HepG2 (cell line): ENCODE measurements at regions not wholly inside any gene's neighbourhood (a gene's known extent, or its start where the extent isn't known, plus 50 kb on each side); places are given as distances from the start of the nearest gene placed in this dataset.

Source experiments
- ATAC-seq: fragments of 200-7000 bp; cut with Tn5 transposase; 3 replicates; pipeline ENCODE4 v1.9.1; 2020; ENCODE audit warnings: mild to moderate bottlenecking, moderate library complexity
- BruUV-seq: library from RNA; stranded (reverse); fragments of 400-500 nt; replicated peaks from 2 replicates; lab custom pipeline; 2021; lab: Mats Ljungman, UMichigan
- CTCF ChIA-PET: fragments of 300-600 bp; formaldehyde crosslinking; extraction: SDS; loops from one replicate; lab custom pipeline; 2021; ENCODE audit warnings: low total read pairs, inconsistent platforms, low intra/inter-chr PET ratio; lab: Yijun Ruan, JAX
- POLR2A ChIA-PET: fragments of 350-600 bp; sonication (Branson Sonifier 250); formaldehyde crosslinking; loops from one replicate; lab custom pipeline; 2020; ENCODE audit warnings: antibody characterized with exemption, inconsistent platforms; lab: Yijun Ruan, JAX
- DNase-seq: peaks from one replicate; pipeline ENCODE4 v3.0.0-alpha.2; 2015; ENCODE audit warnings: low spot score
- FAIRE-seq: peaks from 3 replicates; lab custom pipeline; 2011; peaks lifted over from hg19 to GRCh38; lab: Jason Lieb, UNC
- H2AFZ ChIP-seq: one replicate; pipeline ENCODE4 v1.6.1; 2011; ENCODE audit warnings: low read length, inconsistent platforms
- H3K27ac ChIP-seq: fragments of 300-600 bp; 3 replicates; pipeline ENCODE4 v1.8.0; 2011; ENCODE audit warnings: mixed run types, mild to moderate bottlenecking, mixed read lengths, low read length, inconsistent platforms; ENCODE audit not compliant: insufficient read depth; ENCODE audit errors: extremely low read length
- H3K27me3 ChIP-seq, 2 experiments: fragments of 200-600 bp in 1 of 2; 2 replicates in 1 of 2; 3 replicates in 1 of 2; pipeline versions ENCODE4 v1.6.0 to v1.8.0; 2011; ENCODE audit warnings: low read length in 2 of 2, mild to moderate bottlenecking in 2 of 2, moderate library complexity in 2 of 2, inconsistent platforms in 1 of 2; ENCODE audit not compliant: insufficient read depth in 2 of 2, control insufficient read depth in 1 of 2
- H3K36me3 ChIP-seq, 2 experiments: fragments of 200-600 bp in 1 of 2; replicated peaks in 1 of 2; 2 replicates in 1 of 2; 3 replicates in 1 of 2; pipeline versions ENCODE4 v1.5.1 to v1.8.0; 2011; ENCODE audit warnings: low read length in 2 of 2, inconsistent platforms in 1 of 2; ENCODE audit not compliant: insufficient read depth in 2 of 2, control insufficient read depth in 1 of 2
- H3K4me1 ChIP-seq: 2 replicates; pipeline ENCODE4 v1.5.1; 2012; ENCODE audit warnings: low read length, inconsistent platforms; ENCODE audit not compliant: insufficient read depth
- H3K4me2 ChIP-seq: 2 replicates; pipeline ENCODE4 v1.6.0; 2011; ENCODE audit warnings: low read depth, low read length, inconsistent platforms
- H3K4me3 ChIP-seq, 3 experiments: fragments of 200-600 bp in 1 of 3; sonication (generic), shearing (Covaris generic) in 1 of 3; replicated peaks in 1 of 3; 2 replicates each; pipeline ENCODE4 v1.5.1; 2011 to 2016; ENCODE audit warnings: low read length in 3 of 3, inconsistent platforms in 2 of 3, low read depth in 2 of 3, mild to moderate bottlenecking in 2 of 3, control low read depth in 1 of 3, mixed read lengths in 1 of 3; ENCODE audit not compliant: insufficient read depth in 1 of 3
- H3K79me2 ChIP-seq: one replicate; pipeline ENCODE4 v1.6.1; 2011; ENCODE audit warnings: low read length, inconsistent platforms; ENCODE audit not compliant: insufficient read depth
- H3K9ac ChIP-seq: 2 replicates; pipeline ENCODE4 v1.6.0; 2011; ENCODE audit warnings: mild to moderate bottlenecking, low read depth, low read length, inconsistent platforms; ENCODE audit not compliant: insufficient read depth
- H3K9me3 ChIP-seq: 2 replicates; pipeline ENCODE4 v1.5.1; 2012; ENCODE audit warnings: mild to moderate bottlenecking, low read length
- H4K20me1 ChIP-seq: 2 replicates; pipeline ENCODE4 v1.6.0; 2011; ENCODE audit warnings: inconsistent platforms, mild to moderate bottlenecking, low read length, moderate library complexity; ENCODE audit not compliant: insufficient read depth
- ONECUT2 ChIP-seq: sonication (generic); formaldehyde crosslinking; IDR thresholded peaks from 2 replicates; pipeline ENCODE4 v1.4.0; 2020; ENCODE audit warnings: missing genetic modification reagents
- SIN3A ChIP-seq: IDR thresholded peaks from 2 replicates; pipeline ENCODE4 v1.6.1; 2011; ENCODE audit warnings: low read depth, mild to moderate bottlenecking, control low read depth, low read length, borderline replicate concordance
- TCF7 ChIP-seq: sonication (generic); IDR thresholded peaks from 2 replicates; pipeline ENCODE4 v1.6.1; 2016; ENCODE audit warnings: antibody characterized with exemption, low read depth
- TP53 ChIP-seq: sonication (generic); formaldehyde crosslinking; conservative IDR thresholded peaks from 2 replicates; pipeline ENCODE4 v1.4.0; 2020; ENCODE audit warnings: missing genetic modification reagents
- ZFP82 ChIP-seq: sonication (generic); formaldehyde crosslinking; IDR thresholded peaks from 2 replicates; pipeline ENCODE4 v1.5.1; 2020; ENCODE audit warnings: mild to moderate bottlenecking, missing genetic modification reagents, borderline replicate concordance
- WGBS: methylation state at CpG from one replicate; pipeline ENCODE4 v1.1.6; 2017; ENCODE audit warnings: low lambda C conversion rate; 5-methylcytosine and 5-hydroxymethylcytosine counted together
- in situ Hi-C: cut with HindIII; loops from 2 replicates; pipeline ENCODE4 v1.10.0; 2017; ENCODE audit warnings: low pct_unique_long_range_greater_than_20kb; ENCODE audit not compliant: extremely low pct_ligation_motif_present
- intact Hi-C: fragments of 100-400 bp; cut with micrococcal nuclease; formaldehyde crosslinking; loops from one replicate; pipeline ENCODE4 v1.10.0; 2022; ENCODE audit not compliant: unreplicated experiment
- TF ChIP-seq, protein P1 (sequence below): sonication (generic); formaldehyde crosslinking; IDR thresholded peaks from 2 replicates; pipeline ENCODE4 v1.4.0; 2020; ENCODE audit warnings: missing genetic modification reagents
- TF ChIP-seq, protein P2 (sequence below): sonication (generic); formaldehyde crosslinking; conservative IDR thresholded peaks from 2 replicates; pipeline ENCODE4 v1.4.0; 2020; ENCODE audit warnings: mild to moderate bottlenecking, missing genetic modification reagents, moderate library complexity
- TF ChIP-seq, protein P3 (sequence below): sonication (generic); formaldehyde crosslinking; IDR thresholded peaks from 2 replicates; pipeline ENCODE4 v1.4.0; 2020; ENCODE audit warnings: mild to moderate bottlenecking, missing genetic modification reagents

DNA sequence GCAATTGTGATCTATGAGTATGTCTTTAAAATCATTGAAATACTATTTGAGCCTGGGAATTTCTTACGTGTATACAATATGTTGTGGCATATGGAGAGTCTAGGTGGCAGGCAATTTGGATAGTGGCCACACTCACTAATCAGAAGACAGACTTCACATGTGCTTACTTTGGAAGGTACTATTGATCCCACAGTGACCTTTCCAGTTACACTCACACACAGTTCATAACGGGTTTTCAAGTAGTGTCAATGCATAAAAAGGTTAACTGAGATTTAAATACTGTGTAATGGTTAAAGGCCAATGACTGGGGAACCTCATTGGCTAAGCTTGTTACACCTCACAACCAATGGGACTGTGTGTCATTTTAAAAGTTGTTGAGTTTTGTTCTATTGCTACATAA, 783.2 kb downstream of the RPA4 start (continued):
- TF ChIP-seq, protein P1, sequence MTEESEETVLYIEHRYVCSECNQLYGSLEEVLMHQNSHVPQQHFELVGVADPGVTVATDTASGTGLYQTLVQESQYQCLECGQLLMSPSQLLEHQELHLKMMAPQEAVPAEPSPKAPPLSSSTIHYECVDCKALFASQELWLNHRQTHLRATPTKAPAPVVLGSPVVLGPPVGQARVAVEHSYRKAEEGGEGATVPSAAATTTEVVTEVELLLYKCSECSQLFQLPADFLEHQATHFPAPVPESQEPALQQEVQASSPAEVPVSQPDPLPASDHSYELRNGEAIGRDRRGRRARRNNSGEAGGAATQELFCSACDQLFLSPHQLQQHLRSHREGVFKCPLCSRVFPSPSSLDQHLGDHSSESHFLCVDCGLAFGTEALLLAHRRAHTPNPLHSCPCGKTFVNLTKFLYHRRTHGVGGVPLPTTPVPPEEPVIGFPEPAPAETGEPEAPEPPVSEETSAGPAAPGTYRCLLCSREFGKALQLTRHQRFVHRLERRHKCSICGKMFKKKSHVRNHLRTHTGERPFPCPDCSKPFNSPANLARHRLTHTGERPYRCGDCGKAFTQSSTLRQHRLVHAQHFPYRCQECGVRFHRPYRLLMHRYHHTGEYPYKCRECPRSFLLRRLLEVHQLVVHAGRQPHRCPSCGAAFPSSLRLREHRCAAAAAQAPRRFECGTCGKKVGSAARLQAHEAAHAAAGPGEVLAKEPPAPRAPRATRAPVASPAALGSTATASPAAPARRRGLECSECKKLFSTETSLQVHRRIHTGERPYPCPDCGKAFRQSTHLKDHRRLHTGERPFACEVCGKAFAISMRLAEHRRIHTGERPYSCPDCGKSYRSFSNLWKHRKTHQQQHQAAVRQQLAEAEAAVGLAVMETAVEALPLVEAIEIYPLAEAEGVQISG (CRISPR knock-in tag): no peak

DNA sequence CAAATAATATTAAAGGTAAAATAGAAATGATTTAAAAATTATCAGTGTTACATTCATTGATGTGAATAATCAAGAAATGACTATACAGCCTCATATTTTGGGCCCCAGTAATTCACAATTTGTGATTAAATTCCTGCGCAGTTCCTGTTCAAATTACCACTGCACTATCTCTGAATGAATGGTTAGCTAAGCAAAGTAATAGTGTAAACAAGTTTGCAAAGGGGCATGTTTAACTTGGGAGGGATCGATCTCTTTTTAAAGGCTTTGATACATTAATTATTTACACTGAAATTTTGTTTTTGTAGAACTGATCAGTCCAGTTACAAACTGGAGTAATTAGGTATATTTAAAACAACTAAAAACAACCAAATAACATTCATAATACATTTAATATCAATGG, 784.4 kb downstream of the RPA4 start:
- Histone ChIP-seq H2AFZ (no peak overlapping the region), H3K27ac (no peak overlapping the region), H3K4me2 (no peak overlapping the region; the same call in 1 of the 2 replicates), H4K20me1 (no peaks in the 10 kb centered on the region), H3K27me3 (no peaks in the 10 kb centered on the region), H3K4me3 (no peak overlapping the region), H3K9ac (no peak overlapping the region), H3K4me1 (no peaks in the 10 kb centered on the region), H3K9me3 (no peaks in the 10 kb centered on the region), H3K36me3 (no peaks in the 10 kb centered on the region), H3K79me2 (no peaks in the 10 kb centered on the region)
- FAIRE-seq (no peak), ATAC-seq (peak; percentile 49; the same call in 1 of the 3 replicates), DNase-seq (no peak)
- no TSS peak for BruUV-seq
- ChIA-PET CTCF (no interaction called here), POLR2A (no interaction called here)
- intact Hi-C loops: no loop called here
- WGBS: 0% methylated on average over 2 of the region's 2 CpGs
- in situ Hi-C loops: no loop called here
- TF ChIP-seq, protein P2, sequence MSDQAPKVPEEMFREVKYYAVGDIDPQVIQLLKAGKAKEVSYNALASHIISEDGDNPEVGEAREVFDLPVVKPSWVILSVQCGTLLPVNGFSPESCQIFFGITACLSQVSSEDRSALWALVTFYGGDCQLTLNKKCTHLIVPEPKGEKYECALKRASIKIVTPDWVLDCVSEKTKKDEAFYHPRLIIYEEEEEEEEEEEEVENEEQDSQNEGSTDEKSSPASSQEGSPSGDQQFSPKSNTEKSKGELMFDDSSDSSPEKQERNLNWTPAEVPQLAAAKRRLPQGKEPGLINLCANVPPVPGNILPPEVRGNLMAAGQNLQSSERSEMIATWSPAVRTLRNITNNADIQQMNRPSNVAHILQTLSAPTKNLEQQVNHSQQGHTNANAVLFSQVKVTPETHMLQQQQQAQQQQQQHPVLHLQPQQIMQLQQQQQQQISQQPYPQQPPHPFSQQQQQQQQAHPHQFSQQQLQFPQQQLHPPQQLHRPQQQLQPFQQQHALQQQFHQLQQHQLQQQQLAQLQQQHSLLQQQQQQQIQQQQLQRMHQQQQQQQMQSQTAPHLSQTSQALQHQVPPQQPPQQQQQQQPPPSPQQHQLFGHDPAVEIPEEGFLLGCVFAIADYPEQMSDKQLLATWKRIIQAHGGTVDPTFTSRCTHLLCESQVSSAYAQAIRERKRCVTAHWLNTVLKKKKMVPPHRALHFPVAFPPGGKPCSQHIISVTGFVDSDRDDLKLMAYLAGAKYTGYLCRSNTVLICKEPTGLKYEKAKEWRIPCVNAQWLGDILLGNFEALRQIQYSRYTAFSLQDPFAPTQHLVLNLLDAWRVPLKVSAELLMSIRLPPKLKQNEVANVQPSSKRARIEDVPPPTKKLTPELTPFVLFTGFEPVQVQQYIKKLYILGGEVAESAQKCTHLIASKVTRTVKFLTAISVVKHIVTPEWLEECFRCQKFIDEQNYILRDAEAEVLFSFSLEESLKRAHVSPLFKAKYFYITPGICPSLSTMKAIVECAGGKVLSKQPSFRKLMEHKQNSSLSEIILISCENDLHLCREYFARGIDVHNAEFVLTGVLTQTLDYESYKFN: 0 out of 2 replicates have a peak, but pooled peaks have one; percentile 31
- TF ChIP-seq, protein P3, sequence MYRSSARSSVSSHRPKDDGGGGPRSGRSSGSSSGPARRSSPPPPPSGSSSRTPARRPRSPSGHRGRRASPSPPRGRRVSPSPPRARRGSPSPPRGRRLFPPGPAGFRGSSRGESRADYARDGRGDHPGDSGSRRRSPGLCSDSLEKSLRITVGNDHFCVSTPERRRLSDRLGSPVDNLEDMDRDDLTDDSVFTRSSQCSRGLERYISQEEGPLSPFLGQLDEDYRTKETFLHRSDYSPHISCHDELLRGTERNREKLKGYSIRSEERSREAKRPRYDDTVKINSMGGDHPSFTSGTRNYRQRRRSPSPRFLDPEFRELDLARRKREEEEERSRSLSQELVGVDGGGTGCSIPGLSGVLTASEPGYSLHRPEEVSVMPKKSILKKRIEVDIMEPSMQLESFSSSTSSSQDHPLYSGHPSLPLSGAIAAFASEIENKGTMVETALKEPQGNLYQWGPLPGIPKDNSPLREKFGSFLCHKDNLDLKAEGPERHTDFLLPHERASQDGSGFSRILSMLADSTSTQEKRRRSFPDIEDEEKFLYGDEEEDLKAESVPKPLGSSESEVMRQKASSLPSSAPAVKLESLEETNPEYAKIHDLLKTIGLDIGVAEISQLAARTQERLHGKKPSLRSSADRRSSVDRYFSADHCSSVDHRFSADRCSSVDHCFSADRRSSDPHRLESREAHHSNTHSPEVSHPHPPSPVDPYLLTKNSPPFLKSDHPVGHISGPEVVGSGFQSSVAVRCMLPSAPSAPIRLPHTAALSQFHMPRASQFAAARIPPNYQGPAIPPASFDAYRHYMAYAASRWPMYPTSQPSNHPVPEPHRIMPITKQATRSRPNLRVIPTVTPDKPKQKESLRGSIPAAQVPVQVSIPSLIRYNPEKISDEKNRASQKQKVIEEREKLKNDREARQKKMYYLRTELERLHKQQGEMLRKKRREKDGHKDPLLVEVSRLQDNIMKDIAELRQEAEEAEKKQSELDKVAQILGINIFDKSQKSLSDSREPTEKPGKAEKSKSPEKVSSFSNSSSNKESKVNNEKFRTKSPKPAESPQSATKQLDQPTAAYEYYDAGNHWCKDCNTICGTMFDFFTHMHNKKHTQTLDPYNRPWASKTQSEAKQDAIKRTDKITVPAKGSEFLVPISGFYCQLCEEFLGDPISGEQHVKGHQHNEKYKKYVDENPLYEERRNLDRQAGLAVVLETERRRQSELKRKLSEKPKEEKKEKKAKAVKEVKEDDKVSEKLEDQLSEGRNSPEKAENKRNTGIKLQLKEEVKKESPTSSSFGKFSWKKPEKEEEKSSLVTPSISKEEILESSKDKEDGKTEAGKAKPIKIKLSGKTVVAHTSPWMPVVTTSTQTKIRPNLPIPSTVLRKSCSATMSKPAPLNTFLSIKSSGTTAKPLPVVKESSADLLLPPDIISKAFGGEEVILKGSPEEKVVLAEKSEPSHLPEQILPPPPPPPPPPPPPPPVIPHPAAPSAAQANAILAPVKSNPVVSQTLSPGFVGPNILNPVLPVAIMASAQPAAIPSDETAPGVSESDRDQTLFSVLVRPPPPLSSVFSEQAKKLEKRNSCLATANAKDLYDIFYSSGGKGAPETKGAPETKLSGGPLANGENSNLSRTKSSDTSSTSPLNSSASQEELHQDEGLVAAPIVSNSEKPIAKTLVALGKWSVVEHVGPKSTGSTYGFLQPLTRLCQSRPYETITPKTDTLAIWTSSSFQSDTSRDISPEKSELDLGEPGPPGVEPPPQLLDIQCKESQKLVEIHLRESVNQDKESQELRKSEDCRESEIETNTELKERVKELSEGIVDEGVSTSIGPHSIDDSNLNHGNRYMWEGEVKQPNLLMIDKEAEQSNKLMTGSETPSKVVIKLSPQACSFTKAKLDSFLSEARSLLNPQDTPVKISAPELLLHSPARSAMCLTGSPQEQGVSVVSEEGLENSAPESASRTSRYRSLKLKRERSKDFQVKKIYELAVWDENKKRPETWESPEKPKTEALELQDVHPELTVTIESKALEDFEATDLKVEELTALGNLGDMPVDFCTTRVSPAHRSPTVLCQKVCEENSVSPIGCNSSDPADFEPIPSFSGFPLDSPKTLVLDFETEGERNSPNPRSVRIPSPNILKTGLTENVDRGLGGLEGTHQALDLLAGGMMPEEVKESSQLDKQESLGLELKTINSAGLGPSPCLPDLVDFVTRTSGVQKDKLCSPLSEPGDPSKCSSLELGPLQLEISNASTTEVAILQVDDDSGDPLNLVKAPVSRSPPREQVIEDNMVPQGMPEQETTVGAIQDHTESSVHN (CRISPR knock-in tag): no peak
- TF ChIP-seq ZFP82 (CRISPR knock-in tag) (no peak), SIN3A (no peak), TP53 (CRISPR knock-in tag) (no peak), TCF7 (0 out of 2 replicates have a peak, but pooled peaks have one; percentile 29), ONECUT2 (0 out of 2 replicates have a peak, but pooled peaks have one; percentile 31)
